Left cardiac atrium (tissue), 4 donors: ENCODE measurements at regions not wholly inside any gene's neighbourhood (a gene's known extent, or its start where the extent isn't known, plus 50 kb on each side); places are given as distances from the start of the nearest gene placed in this dataset.

Experiments
- ATAC-seq, 2 donors: fragments of 200-7000 bp; cut with Tn5 transposase; one replicate each; pipeline ENCODE4 v1.9.1; 2020; ENCODE audit warnings: mild to moderate bottlenecking in 2 of 2, moderate library complexity in 2 of 2
- DNase-seq: peaks from one replicate; pipeline ENCODE4 v3.0.0-alpha.2; 2020
- intact Hi-C, 2 donors: fragments of 100-400 bp; cut with DNase I; formaldehyde crosslinking; loops; one replicate each; pipeline versions ENCODE4 v1.14.1 to v1.15.1; 2022 to 2023
- donor health status: DM: no; HTN: yes; CAD: no.
- donor health status: DM: no; HTN: yes; CAD: no; lungs with severe emphysema.
- donor health status: DM: yes; HTN: yes; CAD: no.
- donor health status: Dilated cardiomyopathy.

DNA sequence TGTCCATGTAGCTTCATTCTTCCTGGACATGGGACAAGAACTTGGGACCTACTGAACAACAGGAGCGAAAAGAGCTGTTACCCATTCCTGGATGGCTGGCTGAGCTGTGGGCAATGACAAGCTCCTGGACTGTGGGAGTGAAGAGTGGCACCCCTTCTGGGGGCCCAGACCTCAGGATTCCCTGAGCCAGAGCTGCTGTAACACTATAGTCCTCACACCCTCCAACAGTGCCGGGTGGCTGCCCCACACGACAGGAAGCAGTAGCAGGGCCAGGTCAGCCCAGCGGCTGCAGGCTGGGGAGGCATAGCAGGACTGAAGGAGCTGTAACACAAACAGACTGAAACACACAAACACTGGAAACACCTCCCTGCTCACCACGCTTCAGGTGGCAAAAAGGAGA lies 169.7 kb upstream of the IRX2 start:
- ATAC-seq: no peak
- no peak for DNase-seq
- intact Hi-C loops: no loop called here

DNA sequence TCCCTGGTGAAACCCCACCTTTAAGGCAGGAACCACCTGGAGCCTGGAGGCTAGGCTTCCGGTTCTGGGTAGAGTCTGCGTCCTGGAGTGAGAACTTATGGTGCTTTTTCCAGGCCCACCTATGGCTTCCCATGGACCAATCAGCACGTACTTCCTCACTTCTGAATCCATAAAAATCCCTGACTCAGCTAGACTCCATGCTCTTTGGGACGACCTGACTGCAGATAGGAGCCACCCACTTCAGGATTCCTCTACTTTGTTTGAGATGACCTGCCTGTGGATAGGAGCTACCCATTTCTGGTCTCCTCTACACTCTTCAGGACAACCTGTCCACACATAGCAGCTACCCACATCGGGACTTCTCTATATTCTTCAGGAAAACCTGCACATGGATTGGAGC lies 168.8 kb upstream of the IRX2 start:
- no peak for DNase-seq
- no peak for ATAC-seq
- intact Hi-C loops: no loop called here

DNA sequence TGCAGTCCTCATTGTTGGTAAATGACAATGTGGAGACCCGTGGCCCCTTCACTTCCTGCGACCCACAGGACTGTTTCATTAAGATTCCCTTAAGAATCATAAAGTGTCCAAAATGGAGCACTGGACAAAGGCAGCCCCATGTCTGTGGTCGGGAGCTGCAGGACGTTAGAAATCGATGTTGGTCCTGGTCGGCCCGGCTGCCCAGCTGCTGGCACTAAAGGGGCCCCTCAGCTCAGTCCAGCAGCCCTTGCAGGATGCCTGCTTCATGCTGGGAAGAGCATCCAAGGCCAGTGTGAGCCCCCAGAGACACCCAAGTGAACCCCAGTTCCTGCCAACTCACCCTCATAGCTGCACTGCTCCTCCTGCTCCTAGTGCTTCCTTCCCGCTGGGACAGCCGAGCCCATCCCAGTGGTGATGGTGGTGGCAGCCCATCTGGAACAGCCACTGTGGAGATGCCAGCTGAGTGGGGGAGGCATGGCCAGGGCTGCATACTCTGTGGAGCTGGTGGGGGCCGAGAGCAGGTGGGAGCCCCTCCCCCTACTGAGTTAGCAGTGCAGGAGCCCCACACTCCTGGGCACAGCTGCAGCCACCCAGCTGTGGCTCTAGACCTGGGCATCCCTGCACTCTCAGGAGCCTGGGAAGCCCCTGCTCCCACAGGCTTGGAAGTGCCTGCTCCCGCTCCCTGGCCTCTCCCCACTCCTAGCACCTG lies 168.0 kb upstream of the IRX2 start:
- ATAC-seq (no peak), DNase-seq (no peak)
- intact Hi-C loops: no loop called here

DNA sequence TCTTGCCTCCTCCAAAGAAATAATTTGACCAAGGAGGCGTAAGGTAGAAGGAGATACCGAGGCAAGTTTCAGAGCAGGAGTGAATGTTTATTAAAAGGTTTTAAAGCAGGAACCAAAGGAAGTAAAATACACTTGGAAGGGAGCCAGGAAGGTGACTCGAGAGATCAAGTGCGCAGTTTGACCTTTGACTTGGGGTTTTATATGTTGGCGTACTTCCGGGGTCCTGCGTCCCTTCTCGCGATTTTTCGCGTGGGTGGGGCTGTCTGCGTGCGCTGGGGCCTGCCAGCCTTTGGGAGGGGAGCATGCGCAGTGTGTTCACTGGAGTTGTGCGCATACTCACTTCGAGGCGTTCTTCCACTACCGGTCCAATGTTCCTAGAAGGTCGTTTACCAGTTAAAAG lies 166.0 kb upstream of the IRX2 start:
- DNase-seq (no peak), ATAC-seq (no peak)
- intact Hi-C loops: no loop called here

DNA sequence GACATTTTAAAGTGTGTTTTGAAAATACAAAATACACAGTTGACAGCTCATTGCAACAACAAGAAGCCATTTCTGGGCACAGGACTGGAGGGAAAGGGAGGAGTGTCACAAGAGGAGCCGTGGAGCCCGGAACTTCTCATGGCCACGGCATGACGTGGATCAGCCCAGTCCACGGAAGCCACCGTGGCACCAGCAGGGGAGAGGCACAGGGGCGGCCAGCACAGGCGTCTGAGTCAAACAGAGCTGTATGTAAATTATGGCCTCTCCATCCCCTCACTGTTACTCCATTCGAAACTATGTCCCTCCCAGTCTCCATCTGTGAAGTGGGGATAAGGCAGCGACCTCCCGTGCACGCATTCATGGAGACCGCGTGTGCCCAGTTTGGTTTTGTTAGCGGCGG lies 165.6 kb upstream of the IRX2 start:
- ATAC-seq: no peak
- no peak for DNase-seq

DNA sequence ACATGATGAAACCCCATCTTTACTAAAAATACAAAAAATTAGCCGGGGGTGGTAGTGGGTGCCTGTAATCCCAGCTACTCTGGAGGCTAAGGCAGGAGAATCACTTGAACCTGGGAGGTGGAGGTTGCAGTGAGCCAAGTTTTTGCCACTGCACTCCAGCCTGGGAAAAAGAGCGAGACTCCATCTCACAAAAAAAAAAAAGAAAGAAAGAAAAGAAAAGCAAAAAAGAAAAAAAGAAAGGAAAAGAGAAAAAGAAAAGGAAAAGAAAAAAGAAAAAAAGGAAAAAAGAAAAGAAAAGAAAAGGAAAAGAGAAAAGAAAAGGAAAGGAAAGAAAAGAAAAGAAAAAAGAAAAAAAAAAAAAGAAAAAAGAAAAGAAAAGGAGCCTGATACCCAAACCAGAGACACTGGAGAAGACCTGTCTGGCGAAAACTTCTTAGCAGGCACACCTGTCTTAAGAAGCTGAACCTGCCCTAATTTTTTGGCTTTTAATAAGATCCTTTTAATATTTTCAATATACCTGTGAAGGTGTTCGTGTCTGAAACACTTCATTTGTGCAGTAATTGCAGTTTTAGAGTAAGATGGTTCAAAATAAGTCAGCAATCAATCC lies 164.7 kb upstream of the IRX2 start:
- no peak for ATAC-seq
- no peak for DNase-seq
- intact Hi-C loops: no loop called here

More for the DNA sequence above, 165.6 kb upstream of the IRX2 start:
- intact Hi-C loops: no loop called here

DNA sequence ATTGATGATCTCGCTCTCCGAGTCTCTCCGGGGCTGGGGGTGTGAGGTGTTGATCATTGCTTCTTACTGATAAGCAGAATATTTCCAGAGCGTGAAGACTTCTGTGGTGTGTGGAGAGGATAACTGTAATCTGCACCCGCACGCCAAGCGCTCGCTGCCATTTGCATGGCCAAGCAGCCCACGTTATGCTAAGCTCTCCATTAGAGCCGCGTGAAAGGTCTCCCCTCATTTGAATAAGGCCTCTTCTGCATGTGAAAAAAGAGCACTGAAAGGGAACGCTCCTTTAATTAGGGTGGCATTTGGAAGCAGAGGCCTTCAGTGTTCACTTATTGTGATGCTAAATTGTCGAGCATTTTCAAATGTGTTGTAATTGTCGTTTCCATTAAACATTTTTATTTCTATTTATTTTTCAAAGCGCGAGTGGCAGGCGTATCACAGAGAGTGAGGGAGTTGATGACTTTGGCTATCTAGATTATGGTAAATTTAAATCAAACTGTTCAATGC lies 163.6 kb upstream of the IRX2 start:
- ATAC-seq: no peak
- intact Hi-C loops: no loop called here
- DNase-seq: no peak

DNA sequence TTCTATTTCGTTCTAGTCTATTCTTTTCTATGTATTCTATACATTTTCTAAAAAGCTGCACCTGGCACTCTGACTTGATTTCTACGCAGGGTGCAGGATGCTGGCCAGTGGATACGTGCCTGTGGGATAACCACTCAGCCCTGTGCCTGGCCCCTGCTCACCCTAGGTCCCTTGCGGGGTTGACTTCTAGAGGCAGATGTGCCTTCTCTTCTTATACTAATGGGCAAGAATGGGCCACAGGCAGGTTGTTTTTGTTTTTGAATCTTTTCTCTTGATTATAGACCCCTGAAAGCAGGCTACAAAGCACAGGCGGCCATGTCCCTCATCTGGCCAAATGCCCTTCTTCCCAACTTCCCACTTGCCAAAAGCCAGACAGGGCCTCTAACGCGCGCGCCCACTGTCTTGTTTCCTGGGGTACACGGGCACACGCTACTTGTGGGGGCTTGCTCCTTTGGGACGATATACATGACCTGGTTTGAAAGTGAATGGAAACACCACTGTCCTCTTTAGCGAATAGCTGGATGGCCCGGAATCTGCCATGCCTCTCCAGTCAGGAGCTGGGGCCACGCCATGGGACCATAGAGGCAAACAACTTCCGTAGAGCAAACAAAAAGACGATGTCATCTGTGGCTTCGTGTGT lies 162.7 kb upstream of the IRX2 start:
- intact Hi-C loops: no loop called here
- no peak for DNase-seq
- ATAC-seq: no peak

DNA sequence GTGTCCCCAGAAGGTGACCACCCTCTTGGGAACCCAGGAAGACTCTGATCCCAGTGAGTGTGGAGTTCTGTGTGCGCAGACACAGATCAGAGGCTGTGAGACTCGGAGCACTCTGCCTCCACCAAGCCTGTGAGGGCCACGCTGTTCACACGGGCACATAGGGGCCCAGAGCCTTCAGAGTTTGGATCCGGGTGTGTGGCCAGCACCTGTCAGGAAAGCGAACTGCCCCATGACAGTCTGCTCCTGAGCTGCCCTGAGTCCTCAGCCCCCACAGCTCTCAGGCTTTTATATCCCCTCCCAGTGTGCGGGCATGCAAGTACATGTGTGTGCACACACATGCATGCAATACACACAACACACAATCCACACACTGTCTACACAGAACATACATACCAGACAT lies 161.8 kb upstream of the IRX2 start:
- ATAC-seq: no peak

DNA sequence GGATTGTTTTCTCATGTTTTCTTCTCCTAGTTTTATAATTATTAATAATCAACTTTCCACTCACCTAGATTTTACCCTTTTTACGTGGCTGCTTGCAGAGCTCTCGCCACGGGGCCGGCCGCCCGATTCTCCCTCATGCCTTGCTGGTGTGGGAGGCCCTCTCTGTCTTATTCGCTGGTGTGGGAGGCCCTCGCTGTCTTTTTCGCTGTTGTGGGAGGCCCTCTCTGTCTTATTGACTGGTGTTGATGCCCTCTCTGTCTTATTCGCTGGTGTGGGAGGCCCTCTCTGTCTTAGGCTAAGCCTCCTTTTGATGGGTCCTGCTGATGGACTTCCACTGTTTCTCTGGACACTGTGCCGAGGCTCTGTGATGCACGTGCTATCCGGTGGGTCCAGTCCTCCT lies 161.3 kb upstream of the IRX2 start:
- intact Hi-C loops: no loop called here
- DNase-seq: no peak

More for the DNA sequence above, 161.8 kb upstream of the IRX2 start:
- no peak for DNase-seq
- intact Hi-C loops: no loop called here

DNA sequence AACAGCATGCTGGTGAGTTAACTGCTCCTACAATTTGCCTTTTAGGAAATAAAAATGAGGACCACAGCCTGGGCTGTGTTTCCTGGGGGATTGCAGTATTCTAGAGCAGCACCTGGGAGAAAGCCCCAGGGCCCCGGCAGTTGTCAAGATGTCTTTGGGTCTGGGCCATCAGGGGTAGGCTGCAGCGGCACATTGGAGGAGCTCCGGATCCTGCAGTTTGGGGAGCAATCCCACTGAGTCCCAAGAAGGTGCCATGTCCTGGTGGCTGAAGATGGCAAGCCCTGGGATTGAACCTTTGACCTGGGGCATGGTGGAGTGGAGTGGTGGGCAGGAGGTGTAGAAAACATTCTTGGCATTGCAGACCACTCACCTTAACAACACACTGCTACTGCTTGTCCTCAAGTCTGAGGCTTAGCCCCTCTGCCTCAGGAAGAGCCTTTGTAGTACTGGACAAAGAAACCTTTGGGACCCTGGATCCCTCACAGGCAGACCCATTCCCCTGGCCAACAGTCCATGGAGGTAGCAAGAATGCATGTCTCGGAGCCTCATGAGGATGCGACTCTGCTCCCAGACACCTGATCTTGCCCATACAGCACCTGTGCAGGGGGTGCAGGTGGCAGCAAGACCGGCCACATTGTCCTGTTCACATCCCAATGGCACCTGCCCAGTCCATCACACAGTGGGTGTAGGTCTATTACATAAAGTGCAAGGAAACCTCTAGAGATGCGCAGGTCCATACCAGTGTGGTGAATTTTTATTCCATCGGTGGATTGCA lies 159.1 kb upstream of the IRX2 start:
- ATAC-seq (no peak), DNase-seq (no peak)
- intact Hi-C loops: no loop called here

More for the DNA sequence above, 161.3 kb upstream of the IRX2 start:
- ATAC-seq: no peak

DNA sequence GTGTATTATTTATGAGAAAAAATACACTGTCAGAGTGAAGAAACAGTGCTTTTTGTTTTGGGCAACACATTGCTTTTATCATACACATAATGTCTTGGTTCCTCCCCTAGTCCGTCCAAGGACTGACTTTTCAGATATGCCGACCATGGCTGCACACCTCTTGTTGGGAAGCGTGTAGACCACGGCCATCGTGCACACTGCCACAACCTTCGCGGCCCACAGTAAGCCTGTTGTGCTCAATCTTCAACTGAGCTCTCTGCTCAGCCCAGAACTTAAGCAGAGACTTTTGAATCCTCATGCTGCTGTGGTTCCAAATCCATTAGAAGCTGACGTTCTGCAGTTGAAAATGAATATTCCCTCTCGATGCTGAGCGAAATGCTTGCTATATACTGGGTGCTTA lies 157.6 kb upstream of the IRX2 start:
- intact Hi-C loops: no loop called here
- no peak for DNase-seq

DNA sequence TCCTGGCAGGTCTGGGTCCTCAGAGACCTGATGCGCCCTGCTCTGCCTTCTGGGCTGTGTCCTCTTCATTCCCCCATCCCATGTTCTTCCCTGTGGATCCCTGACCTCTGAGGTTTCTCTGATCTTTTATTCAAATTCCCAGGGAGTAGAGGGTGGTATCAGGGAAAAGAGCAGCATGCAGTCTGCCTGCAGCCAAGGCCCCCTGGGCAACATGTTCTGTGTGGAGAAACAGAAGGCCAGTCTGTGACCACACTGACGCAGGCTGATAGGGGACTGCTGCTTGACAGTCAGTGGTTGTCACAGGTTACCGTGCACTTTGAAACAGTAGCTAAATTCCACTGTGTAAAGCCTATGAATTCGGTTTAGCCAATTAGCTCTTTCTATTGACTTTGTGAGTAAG lies 156.6 kb upstream of the IRX2 start:
- intact Hi-C loops: no loop called here
- ATAC-seq (no peak), DNase-seq (no peak)

More for the DNA sequence above, 157.6 kb upstream of the IRX2 start:
- no peak for ATAC-seq

DNA sequence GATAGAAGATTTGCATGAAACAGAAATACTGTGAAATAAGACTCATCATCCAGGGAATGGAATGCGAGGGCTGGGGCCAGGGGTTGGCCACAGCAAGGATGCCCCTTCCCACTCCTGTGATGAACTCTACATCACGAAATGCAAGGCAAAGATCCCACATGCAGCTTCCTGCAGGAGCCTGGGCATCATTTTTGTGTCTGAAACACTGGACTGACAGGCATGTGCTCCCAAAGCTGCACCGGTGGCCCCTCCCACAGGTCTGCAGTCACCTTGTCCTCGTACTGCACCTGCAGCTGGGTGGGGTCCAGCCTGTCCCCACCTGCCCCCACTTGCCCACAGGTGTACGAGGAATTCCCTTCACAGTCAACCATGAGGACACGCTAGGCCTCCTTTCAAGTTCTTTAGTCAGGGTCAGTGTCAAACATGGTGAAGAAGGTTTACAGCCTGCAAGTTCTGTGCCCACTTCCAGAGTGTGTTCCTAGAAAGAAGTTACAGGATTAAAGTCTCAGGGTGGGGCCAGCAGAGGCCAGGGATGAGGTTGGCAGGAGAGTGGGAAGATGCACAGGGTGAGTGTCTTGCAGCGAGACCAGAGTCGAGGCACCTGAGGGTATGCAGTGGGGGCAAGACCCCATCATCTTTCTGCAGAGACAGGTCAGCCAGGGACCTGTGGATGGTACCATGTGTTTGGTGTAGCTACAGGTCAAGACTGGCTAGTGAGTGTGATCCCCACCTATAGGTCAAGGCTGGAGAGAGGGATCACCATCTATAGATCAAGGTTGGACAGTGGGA lies 155.0 kb upstream of the IRX2 start:
- DNase-seq (no peak), ATAC-seq (no peak)
- intact Hi-C loops: no loop called here

DNA sequence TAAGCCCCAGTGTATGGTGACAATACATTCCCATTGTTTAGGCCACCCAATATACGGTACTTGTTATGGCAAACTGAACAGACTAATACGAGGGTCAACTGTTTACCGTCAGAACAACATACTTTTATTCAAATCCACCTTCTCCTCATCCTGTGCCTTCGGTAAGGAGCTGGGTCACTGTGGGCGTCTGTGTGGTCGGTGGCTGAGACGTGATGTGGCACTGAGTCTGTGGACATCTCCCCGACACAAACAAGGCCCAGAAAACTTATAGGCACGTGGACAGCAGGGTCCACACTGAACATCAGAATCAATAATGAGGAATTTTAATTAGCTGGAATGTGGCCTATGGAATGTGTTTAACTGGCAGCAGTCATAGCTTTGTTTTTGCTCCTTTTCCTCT lies 154.3 kb upstream of the IRX2 start:
- intact Hi-C loops: no loop called here

DNA sequence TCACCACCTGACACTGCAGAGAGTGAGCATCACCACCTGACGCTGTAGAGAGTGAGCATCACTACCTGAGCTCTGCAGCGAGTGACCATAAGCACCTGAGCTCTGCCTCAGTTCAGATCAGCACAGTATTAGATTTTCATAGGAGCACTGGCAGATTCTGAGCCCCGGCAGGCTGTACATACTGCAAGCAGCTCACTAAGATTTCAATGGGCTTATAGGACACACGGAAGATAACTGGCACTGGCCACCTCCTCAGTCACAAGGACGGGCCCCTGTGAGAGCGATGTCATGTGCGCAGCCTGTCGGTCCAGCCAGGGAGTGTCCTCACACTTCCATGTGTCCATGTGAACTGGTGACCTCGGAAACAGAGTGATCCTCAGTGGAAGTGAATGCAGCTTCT lies 153.5 kb upstream of the IRX2 start:
- DNase-seq (no peak), ATAC-seq (no peak)
- intact Hi-C loops: no loop called here

More for the DNA sequence above, 154.3 kb upstream of the IRX2 start:
- no peak for ATAC-seq
- DNase-seq: no peak

DNA sequence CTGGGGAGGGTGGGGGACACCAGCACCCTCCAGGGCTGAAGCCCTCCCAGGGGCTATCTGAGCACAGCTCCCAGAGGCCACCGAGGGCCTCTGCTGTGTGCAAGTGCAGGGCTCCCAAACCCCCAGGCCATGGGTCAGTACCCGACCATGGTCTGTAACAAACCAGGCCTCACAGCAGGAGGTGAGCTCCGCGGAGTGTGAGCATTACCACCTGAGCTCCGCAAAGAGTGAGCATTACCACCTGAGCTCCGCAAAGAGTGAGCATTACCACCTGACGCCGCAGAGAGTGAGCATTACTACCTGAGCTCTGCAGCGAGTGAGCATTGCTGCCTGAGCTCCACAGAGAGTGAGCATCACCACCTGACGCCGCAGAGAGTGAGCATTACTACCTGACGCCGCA lies 152.9 kb upstream of the IRX2 start:
- intact Hi-C loops: no loop called here
- no peak for DNase-seq
- no peak for ATAC-seq

DNA sequence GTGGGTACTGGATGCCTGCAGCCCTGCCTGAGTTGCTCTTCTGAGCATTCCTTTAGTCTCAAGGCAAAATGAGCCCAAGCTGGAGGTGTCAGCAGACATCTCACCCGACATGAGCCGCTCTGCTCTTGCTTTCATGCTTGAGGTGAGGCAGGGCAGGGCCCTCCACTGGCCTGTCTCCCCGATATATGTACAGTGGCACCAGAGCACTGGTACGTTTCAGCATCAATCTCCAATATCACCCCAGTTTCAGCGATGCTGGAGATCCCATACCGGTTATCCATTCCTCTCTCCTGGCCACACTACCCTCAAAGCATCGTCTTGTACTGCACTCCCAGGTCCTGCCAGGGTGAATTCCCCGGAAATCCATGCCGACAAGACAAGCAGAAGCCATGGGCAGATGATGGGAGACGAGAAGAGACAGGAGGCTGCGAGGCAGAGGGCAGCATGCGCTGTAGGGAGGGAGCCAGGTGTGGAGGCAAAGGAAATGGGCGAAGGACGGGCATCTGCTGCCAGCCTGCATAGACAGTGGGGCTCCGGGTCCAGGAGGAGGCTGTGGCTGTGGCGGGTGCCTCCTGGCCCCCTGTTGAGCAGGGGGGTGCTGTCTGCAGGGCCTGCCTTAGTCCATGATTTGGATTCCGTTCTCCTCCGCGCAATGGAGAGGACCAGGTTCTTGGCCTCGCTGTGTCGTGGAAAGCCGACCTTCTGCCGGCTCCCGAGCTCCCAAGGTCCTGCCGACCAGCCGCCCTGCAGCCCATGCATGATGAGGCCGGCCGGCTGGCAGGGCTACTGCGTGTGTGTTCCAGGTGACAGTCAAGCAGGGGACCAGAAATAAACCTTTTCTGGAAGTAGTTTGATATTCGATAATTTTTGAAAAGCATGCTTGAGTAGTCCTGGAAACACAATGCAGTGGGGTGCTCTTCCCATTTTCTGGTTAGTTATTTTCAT lies 152.2 kb upstream of the IRX2 start:
- ATAC-seq: no peak
- no peak for DNase-seq
- intact Hi-C loops: no loop called here
